GM12878 (cell line): ENCODE measurements at regions not wholly inside any gene's neighbourhood (a gene's known extent, or its start where the extent isn't known, plus 50 kb on each side); places are given as distances from the start of the nearest gene placed in this dataset.

Source experiments
- ATAC-seq: fragments of 200-7000 bp; cut with Tn5 transposase; 3 replicates; pipeline ENCODE4 v1.9.1; 2020; ENCODE audit warnings: mild to moderate bottlenecking, moderate library complexity
- BruUV-seq: library from RNA; stranded (reverse); fragments of 400-500 nt; replicated peaks from 2 replicates; lab custom pipeline; 2021; lab: Mats Ljungman, UMichigan
- CTCF ChIA-PET: fragments of 300-600 bp; sonication (Branson Sonifier 250); formaldehyde crosslinking; extraction: SDS; loops from one replicate; lab custom pipeline; 2021; ENCODE audit warnings: inconsistent platforms; lab: Yijun Ruan, JAX
- POLR2A ChIA-PET: fragments of 350-600 bp; formaldehyde crosslinking; extraction: SDS; loops from one replicate; lab custom pipeline; 2021; ENCODE audit warnings: inconsistent platforms; lab: Charles Lee
- RAD21 ChIA-PET: fragments of 300-600 bp; sonication (Branson Sonifier 250); formaldehyde crosslinking; loops from one replicate; lab custom pipeline; 2023; ENCODE audit warnings: antibody characterized with exemption; ENCODE audit not compliant: unreplicated experiment; lab: Charles Lee
- SMC1A ChIA-PET: fragments of 300-600 bp; sonication (Branson Sonifier 250); formaldehyde crosslinking; loops from one replicate; lab custom pipeline; 2023; ENCODE audit not compliant: unreplicated experiment, uncharacterized antibody; lab: Charles Lee
- DNase-seq: peaks from one replicate; pipeline ENCODE4 v3.0.0-alpha.2; 2011; ENCODE audit warnings: low read depth, low spot score
- FAIRE-seq: peaks from 3 replicates; lab custom pipeline; 2011; peaks lifted over from hg19 to GRCh38; lab: Jason Lieb, UNC
- H2AFZ ChIP-seq: 2 replicates; pipeline ENCODE4 v1.6.0; 2011; ENCODE audit warnings: low read depth, low read length, control low read depth; ENCODE audit not compliant: control insufficient read depth
- H3K27ac ChIP-seq: 2 replicates; pipeline ENCODE4 v1.5.1; 2011; ENCODE audit warnings: control low read depth; ENCODE audit not compliant: control insufficient read depth, insufficient read depth
- H3K27me3 ChIP-seq, 2 experiments: replicated peaks in 1 of 2; 2 replicates each; pipeline versions ENCODE4 v1.6.0 to v1.6.1; 2011; ENCODE audit warnings: low read length in 1 of 2; ENCODE audit not compliant: control insufficient read depth in 2 of 2, insufficient read depth in 2 of 2
- H3K36me3 ChIP-seq, 2 experiments: 2 replicates each; pipeline ENCODE4 v1.5.1; 2011; ENCODE audit warnings: low read length in 1 of 2; ENCODE audit not compliant: control insufficient read depth in 2 of 2, insufficient read depth in 2 of 2
- H3K4me1 ChIP-seq: 2 replicates; pipeline ENCODE4 v1.6.1; 2011; ENCODE audit warnings: mild to moderate bottlenecking, low read length, moderate library complexity, mixed read lengths; ENCODE audit not compliant: control insufficient read depth, insufficient read depth
- H3K4me2 ChIP-seq: 2 replicates; pipeline ENCODE4 v1.6.0; 2011; ENCODE audit warnings: control low read depth; ENCODE audit not compliant: control insufficient read depth, insufficient read depth
- H3K4me3 ChIP-seq: fragments of 200-600 bp; sonication (generic); 2 replicates; pipeline ENCODE4 v1.5.1; 2016
- H3K79me2 ChIP-seq: 2 replicates; pipeline ENCODE4 v1.6.0; 2011; ENCODE audit warnings: low read length; ENCODE audit not compliant: control insufficient read depth, insufficient read depth
- H3K9ac ChIP-seq: 2 replicates; pipeline ENCODE4 v1.8.0; 2011; ENCODE audit warnings: low read length, control low read depth, mixed read lengths; ENCODE audit not compliant: control insufficient read depth, insufficient read depth
- H3K9me3 ChIP-seq: replicated peaks from 3 replicates; pipeline ENCODE4 v1.5.1; 2011; ENCODE audit warnings: mild to moderate bottlenecking, low read length; ENCODE audit not compliant: control insufficient read depth, insufficient read depth
- H4K20me1 ChIP-seq: 2 replicates; pipeline ENCODE4 v1.6.0; 2011; ENCODE audit not compliant: control insufficient read depth, insufficient read depth
- ATF7 ChIP-seq: fragments of 450-650 bp; IDR thresholded peaks from 2 replicates; pipeline ENCODE4 v1.6.1; 2016; ENCODE audit warnings: low read depth, mild to moderate bottlenecking
- GATAD2B ChIP-seq: fragments of 450-650 bp; conservative IDR thresholded peaks from 2 replicates; pipeline ENCODE4 v1.6.1; 2017; ENCODE audit warnings: low read depth, mild to moderate bottlenecking, moderate library complexity
- HDGF ChIP-seq: fragments of 450-650 bp; IDR thresholded peaks from 2 replicates; pipeline ENCODE4 v1.6.1; 2016; ENCODE audit warnings: antibody characterized with exemption
- JUND ChIP-seq: IDR thresholded peaks from 2 replicates; pipeline ENCODE4 v1.6.1; 2012; ENCODE audit warnings: low read depth, mild to moderate bottlenecking, low read length, improper control_type of control experiment, moderate library complexity
- MLLT1 ChIP-seq: fragments of 450-650 bp; IDR thresholded peaks from 2 replicates; pipeline ENCODE4 v1.6.1; 2016; ENCODE audit warnings: mild to moderate bottlenecking
- MXI1 ChIP-seq: fragments of 150-350 bp; IDR thresholded peaks from 2 replicates; pipeline ENCODE4 v1.6.1; 2011; ENCODE audit warnings: low read depth, mild to moderate bottlenecking, inconsistent platforms, low read length, improper control_type of control experiment
- POU2F2 ChIP-seq: IDR thresholded peaks from 3 replicates; pipeline ENCODE4 v1.6.1; 2011; ENCODE audit warnings: low read depth, mild to moderate bottlenecking, low read length, borderline replicate concordance
- SIN3A ChIP-seq: IDR thresholded peaks from 2 replicates; pipeline ENCODE4 v1.6.1; 2012; ENCODE audit warnings: low read depth, low read length, improper control_type of control experiment
- SMC3 ChIP-seq: IDR thresholded peaks from 2 replicates; pipeline ENCODE4 v1.6.1; 2011; ENCODE audit warnings: low read length, improper control_type of control experiment, borderline replicate concordance
- SREBF1 ChIP-seq: IDR thresholded peaks from 2 replicates; pipeline ENCODE4 v1.6.1; 2012; ENCODE audit warnings: mild to moderate bottlenecking, low read length
- ZNF592 ChIP-seq: fragments of 450-650 bp; IDR thresholded peaks from 2 replicates; pipeline ENCODE4 v1.6.1; 2017; ENCODE audit warnings: mild to moderate bottlenecking, moderate library complexity
- WGBS: methylation state at CpG from one replicate; pipeline ENCODE4 v1.1.6; 2016; ENCODE audit warnings: low lambda C conversion rate; ENCODE audit not compliant: insufficient replicate concordance, insufficient coverage; ENCODE audit errors: missing lambda C conversion rate; 5-methylcytosine and 5-hydroxymethylcytosine counted together
- in situ Hi-C: fragments of 300-500 bp; cut with MboI; formaldehyde crosslinking; loops from 9 replicates; pipeline ENCODE4 v1.14.3; 2018; ENCODE audit warnings: mixed read lengths
- intact Hi-C: fragments of 100-400 bp; cut with micrococcal nuclease; formaldehyde crosslinking; loops from one replicate; pipeline ENCODE4 v1.14.2; 2022; ENCODE audit not compliant: unreplicated experiment

- no peaks in the 10 kb centered on the region for H3K36me3 ChIP-seq
- intact Hi-C loops = no loop called here
- BruUV-seq = no TSS peak
- H2AFZ ChIP-seq = no peak overlapping the region
- POLR2A ChIA-PET = no interaction called here
- FAIRE-seq (no peak), ATAC-seq (no peak), DNase-seq (no peak)
- H4K20me1 ChIP-seq = no peaks in the 10 kb centered on the region
- RAD21 ChIA-PET = no interaction called here
- no peak overlapping the region for H3K4me2 ChIP-seq
- 0% methylated on average over 1 of the region's 1 CpG for WGBS
- no peak overlapping the region for H3K27ac ChIP-seq
- no peak overlapping the region for H3K9ac ChIP-seq
- H3K9me3 ChIP-seq = no peaks in the 10 kb centered on the region
- H3K4me1 ChIP-seq = no peaks in the 10 kb centered on the region
- SMC1A ChIA-PET = no interaction called here
- in situ Hi-C loops = no loop called here
- no peak for TF ChIP-seq SREBF1
- TF ChIP-seq SIN3A = no peak
- TF ChIP-seq MXI1 = no peak
- TF ChIP-seq JUND = no peak
- TF ChIP-seq, all 136 proteins: peak for 0
- CTCF ChIA-PET = no interaction called here
- Histone ChIP-seq H3K79me2 (no peaks in the 10 kb centered on the region), H3K4me3 (no peak overlapping the region), H3K27me3 (no peaks in the 10 kb centered on the region)
Measured at GRCh38 chrX:43500246-43500645, 155.9 kb upstream of the MAOA start.

GRCh38 chrX:43500996-43501694 lies 155.0 kb upstream of the MAOA start:
- ChIA-PET SMC1A (no interaction called here), POLR2A (no interaction called here), CTCF (interaction anchor here (0.5 kb wide), 1 partner anchor 125 kb away, joined by 3 read pairs; no protein-coding TSS in a partner anchor), RAD21 (no interaction called here)
- 25% methylated on average over 2 of the region's 2 CpGs for WGBS
- H3K9me3 ChIP-seq = no peaks in the 10 kb centered on the region
- in situ Hi-C loops = no loop called here
- no peak overlapping the region for H3K4me2 ChIP-seq
- no TSS peak for BruUV-seq
- H3K79me2 ChIP-seq = no peaks in the 10 kb centered on the region
- DNase-seq (no peak), FAIRE-seq (no peak), ATAC-seq (no peak)
- H3K9ac ChIP-seq = no peak overlapping the region
- no peak overlapping the region for H3K4me3 ChIP-seq
- H3K27ac ChIP-seq = no peak overlapping the region
- no peak overlapping the region for H2AFZ ChIP-seq
- intact Hi-C loops = no loop called here
- H3K4me1 ChIP-seq = no peaks in the 10 kb centered on the region
- no peaks in the 10 kb centered on the region for H3K36me3 ChIP-seq
- no peaks in the 10 kb centered on the region for H3K27me3 ChIP-seq
- no peaks in the 10 kb centered on the region for H4K20me1 ChIP-seq
- TF ChIP-seq GATAD2B (no peak), POU2F2 (no peak), HDGF (no peak), SIN3A (no peak), ATF7 (no peak), ZNF592 (no peak), MLLT1 (no peak), SMC3 (no peak)
